B cell (primary cell): ENCODE measurements at regions not wholly inside any gene's neighbourhood (a gene's known extent, or its start where the extent isn't known, plus 50 kb on each side); places are given as distances from the start of the nearest gene placed in this dataset.

Experiments used
- ATAC-seq: fragments of 200-7000 bp; cut with Tn5 transposase; one replicate; pipeline ENCODE4 v1.10.0; 2021; ENCODE audit warnings: low read depth, mild to moderate bottlenecking, moderate number of reproducible peaks, moderate library complexity
- CTCF ChIA-PET: fragments of 350-600 bp; sonication (Branson Sonifier 250); formaldehyde crosslinking; loops from one replicate; lab custom pipeline; 2021; ENCODE audit warnings: antibody characterized with exemption, inconsistent platforms; lab: Charles Lee
- POLR2A ChIA-PET: fragments of 350-600 bp; sonication (Branson Sonifier 250); formaldehyde crosslinking; loops from one replicate; lab custom pipeline; 2021; ENCODE audit warnings: antibody characterized with exemption; lab: Charles Lee
- DNase-seq: peaks from one replicate; pipeline ENCODE4 v3.0.0; 2013
- H2AFZ ChIP-seq: 2 replicates; pipeline ENCODE4 v1.6.1; 2012; ENCODE audit warnings: mild to moderate bottlenecking, low read depth, low read length; ENCODE audit not compliant: insufficient read depth, poor library complexity, severe bottlenecking
- H3K27ac ChIP-seq, 2 donors: 1 replicate in 1 of 2; 2 replicates in 1 of 2; pipeline ENCODE4 v1.5.1; 2012 to 2013; ENCODE audit warnings: low read length in 2 of 2, mild to moderate bottlenecking in 2 of 2, moderate library complexity in 1 of 2
- H3K27me3 ChIP-seq, 4 experiments: fragments of 200-600 bp in 1 of 4; sonication (generic) in 1 of 4; replicated peaks in 1 of 4; 1 replicate in 2 of 4; 2 replicates in 2 of 4; pipeline versions ENCODE4 v1.6.1 to v1.7.0; 2013 to 2016; ENCODE audit warnings: low read length in 3 of 4, mild to moderate bottlenecking in 2 of 4, mixed read lengths in 1 of 4, moderate library complexity in 1 of 4; ENCODE audit not compliant: insufficient read depth in 4 of 4, control insufficient read depth in 3 of 4; ENCODE audit errors: control extremely low read depth in 1 of 4
- H3K36me3 ChIP-seq, 2 experiments: replicated peaks in 1 of 2; 1 replicate in 1 of 2; 2 replicates in 1 of 2; pipeline versions ENCODE4 v1.6.1 to v1.7.1; 2013; ENCODE audit warnings: low read length in 1 of 2; ENCODE audit not compliant: insufficient read depth in 2 of 2, control insufficient read depth in 1 of 2; ENCODE audit errors: control extremely low read depth in 1 of 2, extremely low read depth in 1 of 2
- H3K4me1 ChIP-seq, 2 donors: fragments of 200-600 bp in 1 of 2; sonication (generic) in 1 of 2; 1 replicate in 1 of 2; 2 replicates in 1 of 2; pipeline versions ENCODE4 v1.5.1 to v1.6.1; 2013 to 2017; ENCODE audit warnings: low read length in 2 of 2; ENCODE audit not compliant: control insufficient read depth in 2 of 2, insufficient read depth in 2 of 2
- H3K4me2 ChIP-seq: replicated peaks from 2 replicates; pipeline ENCODE3; 2012; ENCODE audit warnings: mild to moderate bottlenecking, low read depth, low read length; ENCODE audit not compliant: poor library complexity, severe bottlenecking
- H3K4me3 ChIP-seq, 5 experiments: fragments of 200-600 bp in 1 of 5; sonication (generic) in 1 of 5; 1 replicate in 3 of 5; 2 replicates in 2 of 5; pipeline versions ENCODE4 v1.5.1 to v1.7.0; 2011 to 2016; ENCODE audit warnings: low read length in 4 of 5, mild to moderate bottlenecking in 4 of 5, low read depth in 2 of 5, control low read depth in 1 of 5, moderate library complexity in 1 of 5; ENCODE audit not compliant: insufficient read depth in 1 of 5; ENCODE audit errors: control extremely low read depth in 1 of 5, extremely low read depth in 1 of 5
- H3K79me2 ChIP-seq: fragments of 200-600 bp; sonication (generic); one replicate; pipeline ENCODE4 v1.6.0; 2016; ENCODE audit warnings: low read length; ENCODE audit not compliant: control insufficient read depth, insufficient read depth
- H3K9ac ChIP-seq: fragments of 200-600 bp; sonication (generic); 2 replicates; pipeline ENCODE4 v1.6.1; 2017; ENCODE audit warnings: mild to moderate bottlenecking, low read length, moderate library complexity
- H3K9me3 ChIP-seq, 3 donors: one replicate each; pipeline versions ENCODE4 v1.6.1 to v1.7.1; 2013; ENCODE audit warnings: low read length in 2 of 3; ENCODE audit not compliant: control insufficient read depth in 2 of 3, insufficient read depth in 1 of 3; ENCODE audit errors: control extremely low read depth in 1 of 3
- H4K20me1 ChIP-seq: 2 replicates; pipeline ENCODE4 v1.6.0; 2012; ENCODE audit warnings: mild to moderate bottlenecking, low read length; ENCODE audit not compliant: insufficient read depth, control insufficient read depth, poor library complexity, severe bottlenecking
- H3K27ac Mint-ChIP-seq: one replicate; pipeline ENCODE4 v1.8.0; 2021; ENCODE audit warnings: mixed read lengths
- H3K27me3 Mint-ChIP-seq: one replicate; pipeline ENCODE4 v1.8.0; 2021; ENCODE audit warnings: mixed read lengths
- H3K4me1 Mint-ChIP-seq: one replicate; pipeline ENCODE4 v1.8.0; 2021; ENCODE audit warnings: mixed read lengths
- H3K4me3 Mint-ChIP-seq: one replicate; pipeline ENCODE4 v1.8.0; 2021; ENCODE audit warnings: mixed read lengths
- H3K9me3 Mint-ChIP-seq: one replicate; pipeline ENCODE4 v1.8.0; 2022; ENCODE audit warnings: mixed read lengths; ENCODE audit not compliant: insufficient read depth
- EZH2 ChIP-seq: IDR thresholded peaks from 2 replicates; pipeline ENCODE4 v1.6.1; 2012; ENCODE audit warnings: borderline replicate concordance, low read depth, mild to moderate bottlenecking, moderate library complexity, low read length; ENCODE audit not compliant: insufficient read depth, poor library complexity, severe bottlenecking
- WGBS: methylation state at CpG from one replicate; pipeline ENCODE4 v1.1.5; 2013; ENCODE audit warnings: missing lambda C conversion rate; ENCODE audit not compliant: insufficient coverage; 5-methylcytosine and 5-hydroxymethylcytosine counted together
- intact Hi-C: fragments of 100-400 bp; cut with micrococcal nuclease; formaldehyde crosslinking; loops from one replicate; pipeline ENCODE4 v1.10.0; 2022
- TF ChIP-seq, protein P1 (sequence below): fragments of 200-600 bp; IDR thresholded peaks from one replicate; pipeline ENCODE4 v1.8.0; 2022; ENCODE audit warnings: antibody characterized with exemption, mild to moderate bottlenecking

DNA sequence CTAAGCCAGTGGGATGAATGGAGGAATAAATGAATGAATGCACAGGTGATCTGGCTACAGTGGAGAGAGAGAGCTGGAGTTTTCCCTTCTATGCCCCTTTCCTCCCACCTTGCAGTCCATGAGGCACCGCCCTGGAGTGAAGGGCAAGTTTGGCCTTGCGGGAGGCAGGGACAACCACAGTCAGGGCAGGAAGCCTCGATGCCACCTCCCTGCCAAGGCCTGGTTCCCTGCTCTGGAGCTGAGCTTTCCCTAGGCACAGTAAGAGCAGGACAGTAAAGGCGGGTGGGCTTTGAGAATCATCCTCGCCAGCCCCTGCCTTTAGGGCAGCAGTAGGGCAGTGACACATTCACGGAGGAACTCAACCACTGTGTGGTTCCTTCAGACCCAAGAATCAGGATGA lies 72.6 kb downstream of the RBFOX3 start:
- POLR2A ChIA-PET, result no interaction called here
- H3K4me3 Mint-ChIP-seq, result no peak overlapping the region
- no peak for DNase-seq
- H3K9me3 ChIP-seq, result peaks cover 0 to 5% (median 0%) of the 10 kb centered on the region in 3 donors
- no peak overlapping the region for H3K9ac ChIP-seq
- no peak overlapping the region for H3K27ac ChIP-seq
- TF ChIP-seq EZH2, result no peak
- TF ChIP-seq, protein P1, sequence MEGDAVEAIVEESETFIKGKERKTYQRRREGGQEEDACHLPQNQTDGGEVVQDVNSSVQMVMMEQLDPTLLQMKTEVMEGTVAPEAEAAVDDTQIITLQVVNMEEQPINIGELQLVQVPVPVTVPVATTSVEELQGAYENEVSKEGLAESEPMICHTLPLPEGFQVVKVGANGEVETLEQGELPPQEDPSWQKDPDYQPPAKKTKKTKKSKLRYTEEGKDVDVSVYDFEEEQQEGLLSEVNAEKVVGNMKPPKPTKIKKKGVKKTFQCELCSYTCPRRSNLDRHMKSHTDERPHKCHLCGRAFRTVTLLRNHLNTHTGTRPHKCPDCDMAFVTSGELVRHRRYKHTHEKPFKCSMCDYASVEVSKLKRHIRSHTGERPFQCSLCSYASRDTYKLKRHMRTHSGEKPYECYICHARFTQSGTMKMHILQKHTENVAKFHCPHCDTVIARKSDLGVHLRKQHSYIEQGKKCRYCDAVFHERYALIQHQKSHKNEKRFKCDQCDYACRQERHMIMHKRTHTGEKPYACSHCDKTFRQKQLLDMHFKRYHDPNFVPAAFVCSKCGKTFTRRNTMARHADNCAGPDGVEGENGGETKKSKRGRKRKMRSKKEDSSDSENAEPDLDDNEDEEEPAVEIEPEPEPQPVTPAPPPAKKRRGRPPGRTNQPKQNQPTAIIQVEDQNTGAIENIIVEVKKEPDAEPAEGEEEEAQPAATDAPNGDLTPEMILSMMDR, result no peak
- no peaks in the 10 kb centered on the region for H3K9me3 Mint-ChIP-seq
- no peaks in the 10 kb centered on the region for H4K20me1 ChIP-seq
- H3K4me1 ChIP-seq, result no peaks in the 10 kb centered on the region
- CTCF ChIA-PET, result no interaction called here
- H3K27me3 Mint-ChIP-seq, result peaks cover under 1% of the 10 kb centered on the region
- no peaks in the 10 kb centered on the region for H3K4me1 Mint-ChIP-seq
- no peaks in the 10 kb centered on the region for H3K79me2 ChIP-seq
- no peak overlapping the region for H3K4me2 ChIP-seq
- no peaks in the 10 kb centered on the region for H3K36me3 ChIP-seq
- H3K4me3 ChIP-seq, result no peak overlapping the region
- H3K27me3 ChIP-seq, result no peaks in the 10 kb centered on the region
- intact Hi-C loops, result no loop called here
- no peak for ATAC-seq
- no peak overlapping the region for H3K27ac Mint-ChIP-seq
- WGBS, result 87% methylated on average over 6 of the region's 6 CpGs
- no peak overlapping the region for H2AFZ ChIP-seq

- TF ChIP-seq, protein P1, result no peak
- no peak for TF ChIP-seq EZH2
- H3K9me3 ChIP-seq, result peaks cover 0 to 5% (median 0%) of the 10 kb centered on the region in 3 donors
- no peak overlapping the region for H3K4me3 ChIP-seq
- no peak overlapping the region for H2AFZ ChIP-seq
- H3K4me1 ChIP-seq, result no peaks in the 10 kb centered on the region
- H4K20me1 ChIP-seq, result no peaks in the 10 kb centered on the region
- Mint-ChIP-seq H3K27me3 (no peaks in the 10 kb centered on the region), H3K27ac (no peak overlapping the region), H3K4me3 (no peak overlapping the region), H3K4me1 (no peaks in the 10 kb centered on the region), H3K9me3 (no peaks in the 10 kb centered on the region)
- intact Hi-C loops, result no loop called here
- H3K79me2 ChIP-seq, result no peaks in the 10 kb centered on the region
- ChIA-PET CTCF (no interaction called here), POLR2A (no interaction called here)
- no peak overlapping the region for H3K9ac ChIP-seq
- 79% methylated on average over 4 of the region's 4 CpGs for WGBS
- no peaks in the 10 kb centered on the region for H3K27me3 ChIP-seq
- no peak for DNase-seq
- H3K27ac ChIP-seq, result no peak overlapping the region
- no peak for ATAC-seq
- H3K36me3 ChIP-seq, result no peaks in the 10 kb centered on the region
- no peak overlapping the region for H3K4me2 ChIP-seq
These were observed 73.2 kb downstream of the RBFOX3 start for GRCh38 chr17:79537686-79538085.
